SU-DHL-6 (cell line): ENCODE measurements at regions not wholly inside any gene's neighbourhood (a gene's known extent, or its start where the extent isn't known, plus 50 kb on each side); places are given as distances from the start of the nearest gene placed in this dataset.

Experiments
- EZH2phosphoT487 ChIP-seq: fragments of 200-600 bp; sonication (generic), shearing (Covaris generic); conservative IDR thresholded peaks from 2 replicates; pipeline ENCODE4 v1.6.1; 2018; ENCODE audit warnings: mild to moderate bottlenecking, antibody characterized with exemption, low read length, moderate library complexity, mixed read lengths
- TF ChIP-seq, protein P1 (sequence below): fragments of 200-600 bp; sonication (generic); IDR thresholded peaks from one replicate; pipeline ENCODE4 v1.5.1; 2017; ENCODE audit warnings: antibody characterized with exemption, mild to moderate bottlenecking, low read length, moderate library complexity; ENCODE audit not compliant: insufficient read depth, poor library complexity, severe bottlenecking

DNA sequence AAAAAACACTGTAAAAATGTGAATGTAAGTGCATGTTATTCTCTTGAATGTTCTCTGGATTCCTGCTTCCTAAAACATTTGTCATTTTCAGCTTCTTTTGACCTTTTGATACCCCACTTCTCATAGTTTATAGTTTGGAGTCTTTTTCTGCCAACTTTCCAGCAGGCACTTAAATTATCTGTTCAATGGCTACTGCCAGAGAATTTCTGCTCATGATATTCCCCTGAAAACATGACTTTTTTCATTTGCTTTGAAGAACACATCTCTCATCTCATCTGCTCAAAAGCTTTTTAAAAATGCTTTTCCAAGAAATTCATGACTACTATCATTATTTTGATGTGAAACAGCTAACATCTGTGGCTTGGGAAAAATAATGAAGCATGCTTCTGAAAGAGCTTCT lies 269.7 kb upstream of the PCDH7 start:
- TF ChIP-seq, protein P1, sequence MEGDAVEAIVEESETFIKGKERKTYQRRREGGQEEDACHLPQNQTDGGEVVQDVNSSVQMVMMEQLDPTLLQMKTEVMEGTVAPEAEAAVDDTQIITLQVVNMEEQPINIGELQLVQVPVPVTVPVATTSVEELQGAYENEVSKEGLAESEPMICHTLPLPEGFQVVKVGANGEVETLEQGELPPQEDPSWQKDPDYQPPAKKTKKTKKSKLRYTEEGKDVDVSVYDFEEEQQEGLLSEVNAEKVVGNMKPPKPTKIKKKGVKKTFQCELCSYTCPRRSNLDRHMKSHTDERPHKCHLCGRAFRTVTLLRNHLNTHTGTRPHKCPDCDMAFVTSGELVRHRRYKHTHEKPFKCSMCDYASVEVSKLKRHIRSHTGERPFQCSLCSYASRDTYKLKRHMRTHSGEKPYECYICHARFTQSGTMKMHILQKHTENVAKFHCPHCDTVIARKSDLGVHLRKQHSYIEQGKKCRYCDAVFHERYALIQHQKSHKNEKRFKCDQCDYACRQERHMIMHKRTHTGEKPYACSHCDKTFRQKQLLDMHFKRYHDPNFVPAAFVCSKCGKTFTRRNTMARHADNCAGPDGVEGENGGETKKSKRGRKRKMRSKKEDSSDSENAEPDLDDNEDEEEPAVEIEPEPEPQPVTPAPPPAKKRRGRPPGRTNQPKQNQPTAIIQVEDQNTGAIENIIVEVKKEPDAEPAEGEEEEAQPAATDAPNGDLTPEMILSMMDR, result no peak
- TF ChIP-seq EZH2phosphoT487, result no peak
